ENCODE measurements at regions not wholly inside any gene's neighbourhood (a gene's known extent, or its start where the extent isn't known, plus 50 kb on each side); places are given as distances from the start of the nearest gene placed in this dataset.

GRCh38 chr11:15594607-15595006, 479.9 kb downstream of the INSC start:
- no peak for TF ChIP-seq CTCF (IDR thresholded peaks at IDR 0.05)
- TF ChIP-seq POLR2A (IDR thresholded peaks at IDR 0.05) = no peak
